ENCODE measurements at regions not wholly inside any gene's neighbourhood (a gene's known extent, or its start where the extent isn't known, plus 50 kb on each side); places are given as distances from the start of the nearest gene placed in this dataset.

- Histone ChIP-seq H2BK20ac (ENCODE audit: low read length) (no peak overlapping the region), H2BK12ac (ENCODE audit: low read depth, low read length) (no peak overlapping the region), H3K27ac (ENCODE audit: low read depth, low read length) (no peak overlapping the region), H3K4me1 (replicated peaks in 1 of 4; ENCODE audit: control insufficient read depth in 3 of 4, insufficient read depth in 4 of 4, low read length in 3 of 4) (peaks cover 0 to 5% (median 4%) of the 10 kb centered on the region in 4 experiments; a peak in 5 of 7 replicates), H4K8ac (ENCODE audit: extremely low read depth, insufficient read depth, low read length) (no peak overlapping the region), H3K4me3 (ENCODE audit: extremely low read depth in 1 of 4, insufficient read depth in 2 of 4, low read depth in 3 of 4, low read length in 4 of 4) (no peak overlapping the region), H3K79me2 (ENCODE audit: control insufficient read depth in 1 of 2, insufficient read depth in 2 of 2, low read length in 2 of 2) (no peaks in the 10 kb centered on the region), H2BK120ac (replicated peaks; ENCODE audit: low read depth, low read length) (no peak overlapping the region), H3K18ac (ENCODE audit: extremely low read depth, low read length) (no peak overlapping the region), H3K9me3 (ENCODE audit: insufficient read depth in 2 of 2, low read depth in 1 of 2, low read length in 1 of 2) (0 out of 4 replicates have a peak, but pooled peaks cover 0 to 2% of the 10 kb centered on the region in 2 experiments), H3K36me3 (ENCODE audit: control insufficient read depth in 2 of 4, insufficient read depth in 4 of 4, low read length in 3 of 4) (no peaks in the 10 kb centered on the region), H4K5ac (ENCODE audit: insufficient read length, low read depth, low read length) (no peak overlapping the region), H3K9ac (replicated peaks in 1 of 4; ENCODE audit: extremely low read depth in 1 of 4, low read depth in 3 of 4, low read length in 3 of 4) (no peak overlapping the region), H4K20me1 (replicated peaks in 1 of 2; ENCODE audit: control insufficient read depth in 1 of 2, insufficient read depth in 2 of 2, low read length in 2 of 2) (peaks cover 0 to 2% of the 10 kb centered on the region in 2 experiments), H2BK15ac (ENCODE audit: low read length) (no peak overlapping the region), H3K56ac (replicated peaks; ENCODE audit: insufficient read length, low read depth, low read length) (no peak overlapping the region), H3K79me1 (ENCODE audit: low read depth, low read length) (no peaks in the 10 kb centered on the region), H2BK5ac (ENCODE audit: low read depth, low read length) (no peak overlapping the region), H4K91ac (replicated peaks; ENCODE audit: insufficient read length, low read length) (no peak overlapping the region), H2AK5ac (ENCODE audit: low read depth, low read length) (no peak overlapping the region), H2AFZ (ENCODE audit: low read length) (no peak overlapping the region), H3K14ac (ENCODE audit: insufficient read length) (no peak overlapping the region), H3K23ac (ENCODE audit: insufficient read length) (no peak overlapping the region), H3K27me3 (replicated peaks in 1 of 4; ENCODE audit: control insufficient read depth in 3 of 4, extremely low read depth in 1 of 4, insufficient read depth in 3 of 4, low read length in 3 of 4) (peaks cover 0 to 9% (median 2%) of the 10 kb centered on the region in 4 experiments; a peak in 2 of 7 replicates), H3K23me2 (ENCODE audit: low read depth, low read length) (peaks cover 6% of the 10 kb centered on the region; the same call in 1 of the 2 replicates), H3K4ac (replicated peaks; ENCODE audit: insufficient read length, low read depth, low read length) (no peak overlapping the region), H3K4me2 (ENCODE audit: insufficient read depth in 1 of 2, low read depth in 2 of 2, low read length in 2 of 2) (no peak overlapping the region)
- TF ChIP-seq BCL11A (IDR thresholded peaks at IDR 0.05; ENCODE audit: low read depth in 2 of 2, low read length in 2 of 2) (no peak), USF2 (IDR thresholded peaks at IDR 0.05; ENCODE audit: low read length) (no peak), SIX5 (IDR thresholded peaks at IDR 0.05; ENCODE audit: low read depth, low read length) (no peak)
- TF ChIP-seq, protein P1, sequence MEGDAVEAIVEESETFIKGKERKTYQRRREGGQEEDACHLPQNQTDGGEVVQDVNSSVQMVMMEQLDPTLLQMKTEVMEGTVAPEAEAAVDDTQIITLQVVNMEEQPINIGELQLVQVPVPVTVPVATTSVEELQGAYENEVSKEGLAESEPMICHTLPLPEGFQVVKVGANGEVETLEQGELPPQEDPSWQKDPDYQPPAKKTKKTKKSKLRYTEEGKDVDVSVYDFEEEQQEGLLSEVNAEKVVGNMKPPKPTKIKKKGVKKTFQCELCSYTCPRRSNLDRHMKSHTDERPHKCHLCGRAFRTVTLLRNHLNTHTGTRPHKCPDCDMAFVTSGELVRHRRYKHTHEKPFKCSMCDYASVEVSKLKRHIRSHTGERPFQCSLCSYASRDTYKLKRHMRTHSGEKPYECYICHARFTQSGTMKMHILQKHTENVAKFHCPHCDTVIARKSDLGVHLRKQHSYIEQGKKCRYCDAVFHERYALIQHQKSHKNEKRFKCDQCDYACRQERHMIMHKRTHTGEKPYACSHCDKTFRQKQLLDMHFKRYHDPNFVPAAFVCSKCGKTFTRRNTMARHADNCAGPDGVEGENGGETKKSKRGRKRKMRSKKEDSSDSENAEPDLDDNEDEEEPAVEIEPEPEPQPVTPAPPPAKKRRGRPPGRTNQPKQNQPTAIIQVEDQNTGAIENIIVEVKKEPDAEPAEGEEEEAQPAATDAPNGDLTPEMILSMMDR (IDR thresholded peaks at IDR 0.05; ENCODE audit: control extremely low read depth in 1 of 3, insufficient read depth in 1 of 3, low read depth in 1 of 3, low read length in 3 of 3): no peak
- ChIA-PET CTCF (ENCODE audit: partially characterized antibody) (interaction anchor here (0.8 to 4.3 kb wide), 13 partner anchors 9 to 267 kb away, joined by 3 to 27 read pairs (median 5); no protein-coding TSS in a partner anchor), POLR2A (ENCODE audit: partially characterized antibody) (interaction anchor here (1.5 kb wide), 1 partner anchor 10 kb away, joined by 3 read pairs; no protein-coding TSS in a partner anchor)
- FAIRE-seq: no peak
- WGBS, 2 experiments (ENCODE audit: extremely low coverage in 1 of 2, insufficient coverage in 1 of 2, insufficient read length in 1 of 2, insufficient replicate concordance in 2 of 2, low coverage in 1 of 2, low lambda C conversion rate in 2 of 2, missing lambda C conversion rate in 1 of 2): 90% methylated on average over 3 of the region's 3 CpGs; no CpG with 5 or more reads in 1 of the 2 experiments
- no peak for DNase-seq (ENCODE audit: low read depth in 1 of 2, low spot score in 2 of 2)
Measured at GRCh38 chr11:69928975-69929374, 109.8 kb upstream of the FGF3 start.
